ENCODE measurements at regions not wholly inside any gene's neighbourhood (a gene's known extent, or its start where the extent isn't known, plus 50 kb on each side); places are given as distances from the start of the nearest gene placed in this dataset.
"Not testable (repeated sequence)": the region's sequence is repeated elsewhere in the genome, so short reads cannot be mapped to it uniquely, and the experiment has no call there.

DNA sequence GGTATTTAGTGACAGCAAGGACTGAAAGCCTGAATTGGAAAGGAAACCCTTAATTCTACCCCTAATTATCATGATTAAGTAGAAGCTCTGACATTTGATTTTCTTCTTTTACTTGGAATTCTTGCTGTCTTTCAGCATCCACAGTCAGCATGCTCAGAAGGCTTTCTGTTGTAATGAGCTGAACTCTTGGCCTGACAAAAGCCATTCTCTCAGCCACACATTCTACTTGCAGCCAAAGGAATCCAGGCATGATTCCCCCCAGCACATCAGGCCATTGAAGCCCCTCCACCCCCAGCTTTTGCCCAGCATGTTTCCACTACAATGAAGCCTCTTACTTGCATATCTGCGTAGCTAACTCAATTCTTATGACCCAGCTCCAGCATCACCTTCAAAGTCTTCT, 94.3 kb upstream of the FRMD4A start:
- DNase-seq (ENCODE audit: low read depth in 3 of 3) = no peak

DNA sequence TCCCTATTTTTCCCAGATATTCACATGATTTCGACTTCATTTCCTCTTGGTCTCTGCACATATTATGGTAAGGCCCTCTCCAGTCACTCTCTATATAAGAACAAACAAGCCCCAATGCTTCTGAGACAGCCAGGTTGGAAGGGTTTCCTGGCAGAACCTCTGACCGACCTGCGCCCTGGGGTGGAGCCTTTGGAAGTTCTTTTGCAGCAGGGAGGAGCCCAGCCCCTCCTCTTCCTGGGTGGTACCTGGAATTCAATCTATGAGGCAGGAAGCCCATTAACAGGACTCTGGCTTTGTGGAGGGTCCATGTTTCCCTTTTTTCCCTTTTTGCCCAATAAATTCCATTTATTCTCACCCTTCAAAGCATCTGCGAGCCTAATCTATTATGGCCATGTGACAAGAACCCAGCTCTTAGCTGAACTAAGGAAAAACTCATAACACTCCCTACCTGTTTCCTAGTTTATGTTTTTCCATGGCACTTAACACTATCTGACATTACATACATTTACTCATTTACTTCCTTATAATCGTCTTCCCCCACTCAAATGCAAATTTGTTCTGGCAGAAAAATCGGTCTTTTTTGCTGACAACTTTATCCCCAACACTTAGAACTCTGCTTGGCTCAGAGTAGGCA, 92.5 kb upstream of the FRMD4A start:
- DNase-seq (ENCODE audit: low read depth in 3 of 3) = no peak

DNA sequence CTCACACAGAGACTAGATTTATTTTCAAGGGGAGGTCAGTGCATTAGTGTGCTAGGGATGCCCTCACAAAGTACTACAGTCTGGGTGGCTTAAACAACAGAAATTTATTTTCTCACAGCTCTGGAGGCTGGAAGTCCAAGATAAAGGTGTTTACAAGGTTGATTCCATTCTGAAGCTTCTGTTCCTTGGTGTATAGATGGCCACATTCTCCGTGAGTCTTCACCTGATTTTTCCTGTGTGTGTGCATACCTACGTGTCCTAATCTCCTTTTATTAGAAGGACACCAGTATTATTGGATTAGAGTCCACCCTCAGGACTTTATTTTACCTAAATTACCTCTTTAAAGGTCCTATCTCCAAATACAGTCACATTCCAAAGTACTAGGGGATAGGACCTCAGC, 91.7 kb upstream of the FRMD4A start:
- DNase-seq (ENCODE audit: low read depth in 3 of 3) = no peak

DNA sequence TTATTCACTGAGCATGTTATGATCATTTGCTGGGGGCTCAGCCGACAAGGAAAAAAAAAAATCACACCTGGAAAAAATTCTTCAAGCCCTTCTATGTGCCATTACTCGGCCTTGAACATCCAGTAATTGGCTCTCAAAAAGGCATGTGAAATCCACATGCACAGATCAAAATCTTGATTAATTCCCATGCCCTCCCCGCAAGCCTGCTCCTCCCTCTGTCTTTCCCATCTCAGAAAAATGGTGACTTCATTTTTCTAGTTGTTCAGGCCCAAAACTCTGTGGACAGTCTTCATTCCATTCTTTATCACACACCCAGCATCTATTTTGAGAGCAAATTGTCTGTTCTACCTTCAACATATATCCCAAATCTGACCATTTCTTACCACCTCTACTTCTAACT, 91.2 kb upstream of the FRMD4A start:
- no peak for DNase-seq (ENCODE audit: low read depth in 3 of 3)

DNA sequence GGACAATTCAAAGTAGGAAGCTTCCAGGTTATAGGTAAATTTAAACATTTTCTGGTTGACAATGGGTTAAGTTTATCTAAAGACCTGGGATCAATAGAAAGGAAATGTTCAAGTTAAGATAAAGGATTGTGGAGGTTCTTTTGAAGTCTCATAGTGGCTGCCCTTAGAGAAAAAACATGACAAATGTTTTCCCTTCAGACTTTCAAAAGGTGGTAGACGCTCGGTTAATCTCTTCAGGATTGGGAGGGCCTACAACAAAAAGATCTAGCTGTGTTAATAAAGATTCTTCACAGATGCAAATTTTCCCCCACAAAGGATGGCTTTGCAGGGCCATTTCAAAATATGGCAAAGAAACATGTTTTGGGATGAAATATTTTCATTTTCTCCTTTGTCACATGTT, 86.6 kb upstream of the FRMD4A start:
- not testable (repeated sequence) for DNase-seq (ENCODE audit: low read depth in 3 of 3)

DNA sequence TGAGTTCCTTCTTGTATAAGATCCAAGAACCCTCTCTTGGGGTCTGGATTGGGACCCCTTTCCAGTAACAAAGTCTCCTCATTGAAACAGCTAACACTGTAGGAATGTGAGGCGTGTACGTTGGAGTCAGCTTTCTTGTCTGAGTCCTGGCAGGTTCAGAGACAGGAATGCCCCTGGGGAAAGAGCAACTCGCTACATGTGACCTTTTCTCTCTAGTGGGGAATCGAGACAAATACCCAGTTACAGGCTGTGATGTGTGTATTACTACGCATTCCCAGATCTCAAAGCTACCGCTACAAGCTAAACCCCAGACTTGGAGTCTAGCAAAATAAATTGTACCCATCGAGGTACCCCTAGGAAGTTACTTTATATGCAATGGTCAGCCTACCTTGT, 85.6 kb upstream of the FRMD4A start:
- no peak for DNase-seq (ENCODE audit: low read depth in 3 of 3)

DNA sequence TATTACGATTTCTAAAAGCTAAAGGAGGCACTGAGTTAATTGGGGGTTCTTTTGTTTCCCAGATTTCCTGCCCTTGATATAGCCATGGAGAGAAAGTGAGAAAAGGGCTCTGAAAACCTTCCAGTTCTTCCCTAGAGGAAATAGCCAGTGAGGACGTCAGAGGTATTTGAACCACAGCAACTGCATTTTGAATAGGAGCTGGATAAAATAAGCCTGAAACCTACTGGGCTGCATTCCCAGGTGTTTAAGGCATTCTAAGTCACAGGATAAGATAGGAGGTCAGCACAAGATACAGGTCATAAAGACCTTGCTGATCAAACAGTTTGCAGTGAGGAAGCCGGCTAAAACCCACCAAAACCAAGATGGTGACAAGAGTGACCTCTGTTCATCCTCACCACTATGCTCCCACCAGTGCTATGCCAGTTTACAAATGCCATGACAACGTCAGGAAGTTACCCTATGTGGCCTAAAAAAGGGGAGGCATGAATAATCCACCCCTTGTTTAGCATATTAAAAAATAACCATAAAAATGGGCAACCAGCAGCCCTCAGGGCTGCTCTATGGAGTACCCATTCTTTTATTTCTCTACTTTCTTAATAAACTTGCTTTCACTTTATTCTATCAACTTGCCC, 85.1 kb upstream of the FRMD4A start:
- DNase-seq (ENCODE audit: low read depth in 3 of 3) = no peak

DNA sequence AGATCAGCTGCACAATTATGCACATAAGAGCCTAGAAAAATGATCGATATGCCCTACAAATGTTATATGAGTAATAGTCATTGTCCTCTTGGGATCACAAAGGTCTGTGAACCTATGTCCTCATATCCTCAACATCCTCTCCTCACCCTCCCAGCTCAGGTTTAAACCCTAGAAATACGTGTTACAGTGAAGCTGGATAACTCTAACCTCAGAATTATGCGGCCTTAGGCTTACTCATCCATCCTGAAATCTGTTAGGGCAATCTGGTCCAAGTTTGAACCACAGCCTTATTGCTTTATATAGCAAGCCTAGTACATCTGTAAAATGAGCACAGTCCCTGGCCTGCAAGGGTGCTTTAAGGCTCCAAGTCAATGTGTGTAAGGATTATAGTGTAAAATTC, 84.2 kb upstream of the FRMD4A start:
- DNase-seq (ENCODE audit: low read depth in 3 of 3) = no peak

DNA sequence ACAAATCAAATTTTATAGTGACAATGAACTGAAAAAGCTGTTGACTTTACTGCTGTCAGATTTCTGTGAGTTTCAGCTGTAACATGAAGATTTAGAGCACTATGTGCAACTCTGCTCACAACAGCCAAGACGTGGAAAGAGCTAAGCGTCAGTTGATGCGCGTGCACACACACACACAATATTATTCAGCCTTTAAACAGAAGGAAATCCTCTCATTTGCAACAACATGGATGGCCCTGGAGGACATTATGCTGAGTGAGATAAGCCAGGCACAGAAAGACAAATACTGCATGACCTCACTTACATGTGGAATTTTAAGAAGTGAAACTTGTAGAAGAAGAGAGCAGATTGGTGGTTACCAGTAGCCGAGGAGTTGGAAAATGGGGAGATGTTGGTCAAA, 82.8 kb upstream of the FRMD4A start:
- no peak for DNase-seq (ENCODE audit: low read depth in 3 of 3)

DNA sequence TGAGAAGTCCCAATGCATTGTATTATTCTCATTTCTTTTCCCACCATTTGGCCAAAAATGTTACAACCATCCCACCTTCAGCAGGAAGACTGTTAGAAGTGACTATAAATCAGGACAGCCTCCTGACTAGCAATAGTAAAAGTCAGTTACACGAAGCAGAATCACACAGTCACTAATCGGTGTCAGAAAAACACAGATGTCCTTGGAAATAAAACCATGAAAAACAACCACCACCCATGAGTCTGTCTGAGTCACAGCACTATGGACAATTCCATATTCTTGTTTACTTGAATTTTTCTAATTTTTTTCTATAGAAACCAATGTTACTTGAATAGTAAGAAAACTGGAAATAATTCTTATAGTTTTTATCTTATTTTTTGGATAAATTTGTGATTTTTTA, 81.9 kb upstream of the FRMD4A start:
- DNase-seq (ENCODE audit: low read depth in 3 of 3) = no peak

DNA sequence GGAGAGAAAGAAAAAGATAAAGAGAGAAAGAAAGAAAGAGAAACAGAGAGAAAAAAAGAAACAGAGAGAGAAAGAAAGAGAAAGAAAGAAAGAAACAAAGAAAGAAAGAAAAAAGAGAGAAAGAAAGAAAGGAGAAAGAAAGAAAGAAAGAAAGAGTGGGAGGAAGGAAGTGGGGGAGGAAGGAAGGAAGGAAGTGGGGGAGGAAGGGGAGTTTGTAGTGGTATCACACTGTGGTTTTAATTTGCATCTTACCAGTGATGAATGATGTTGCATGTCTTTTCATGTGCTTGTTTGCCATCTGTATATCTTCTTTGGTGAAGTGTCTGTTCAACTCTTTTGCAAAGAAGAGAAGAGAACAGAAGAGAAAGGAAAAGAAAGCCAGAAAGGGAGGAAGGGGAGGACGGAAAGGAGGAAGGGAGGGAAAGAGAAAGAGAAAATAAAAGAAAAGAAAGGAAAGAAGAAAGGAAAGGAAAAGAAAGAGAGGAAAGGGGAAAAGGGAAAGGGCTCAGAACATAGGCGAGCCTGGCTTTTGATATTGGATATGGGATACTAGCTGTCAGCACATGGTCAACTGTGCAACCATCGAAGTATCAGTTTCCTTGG, 79.2 kb upstream of the FRMD4A start:
- DNase-seq (ENCODE audit: low read depth in 3 of 3) = no peak

DNA sequence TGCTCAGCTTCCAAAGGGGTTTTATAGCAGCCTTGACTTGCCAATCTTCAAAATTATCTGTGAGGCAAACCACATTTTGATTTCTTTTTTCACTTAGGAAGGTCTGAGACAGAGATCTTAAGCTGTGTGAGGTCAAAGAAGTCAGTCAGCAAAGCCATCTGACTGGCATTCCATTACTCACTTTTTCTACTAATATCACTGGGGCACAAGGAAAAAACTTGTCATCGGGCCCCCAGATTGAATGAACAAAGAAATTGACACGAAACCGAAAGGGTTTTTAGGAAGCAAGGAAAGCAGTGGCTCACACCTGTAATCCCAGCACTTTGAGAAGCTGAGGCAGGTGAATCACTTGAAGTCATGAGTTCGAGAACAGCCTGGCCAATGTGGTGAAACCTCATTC, 78.5 kb upstream of the FRMD4A start:
- peak; percentile 42 to 48 (median 42) for DNase-seq (ENCODE audit: low read depth in 3 of 3)

DNA sequence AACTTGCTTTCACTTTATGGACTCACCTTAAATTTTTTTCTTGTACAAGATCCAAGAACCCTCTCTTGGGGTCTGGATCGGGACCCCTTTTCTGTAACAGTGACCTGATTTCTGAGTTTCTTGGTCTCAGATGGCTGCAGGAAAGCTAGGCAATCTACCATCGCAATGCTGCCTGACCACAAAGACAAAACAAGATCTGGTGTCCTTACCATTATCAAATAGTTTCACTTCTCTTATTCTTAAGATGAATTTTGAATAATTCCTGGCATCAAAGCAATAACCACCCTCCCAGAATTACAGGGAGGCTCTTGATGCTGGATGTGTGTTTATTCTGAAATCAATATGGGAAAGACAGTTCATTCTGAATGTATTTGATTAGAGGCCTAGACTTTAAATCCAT, 77.4 kb upstream of the FRMD4A start:
- DNase-seq (ENCODE audit: low read depth in 3 of 3) = no peak

DNA sequence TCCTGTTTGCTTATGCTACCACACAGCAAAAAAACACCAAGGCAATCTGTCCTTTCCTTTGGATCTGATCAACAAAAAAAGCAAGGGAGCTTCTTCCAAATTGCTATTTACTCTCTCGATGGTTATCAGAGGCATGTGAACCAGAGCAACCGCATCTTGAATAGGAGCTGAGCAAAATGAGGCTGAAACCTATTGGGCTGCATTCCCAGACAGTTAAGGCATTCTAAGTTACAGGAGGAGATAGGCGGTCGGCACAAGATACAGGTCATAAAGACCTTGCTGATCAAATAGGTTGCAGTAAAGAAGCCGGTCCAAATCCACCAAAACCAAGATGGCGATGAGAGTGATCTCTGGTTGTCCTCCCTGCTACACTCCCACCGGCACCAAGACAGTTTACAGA, 76.8 kb upstream of the FRMD4A start:
- no peak for DNase-seq (ENCODE audit: low read depth in 3 of 3)

DNA sequence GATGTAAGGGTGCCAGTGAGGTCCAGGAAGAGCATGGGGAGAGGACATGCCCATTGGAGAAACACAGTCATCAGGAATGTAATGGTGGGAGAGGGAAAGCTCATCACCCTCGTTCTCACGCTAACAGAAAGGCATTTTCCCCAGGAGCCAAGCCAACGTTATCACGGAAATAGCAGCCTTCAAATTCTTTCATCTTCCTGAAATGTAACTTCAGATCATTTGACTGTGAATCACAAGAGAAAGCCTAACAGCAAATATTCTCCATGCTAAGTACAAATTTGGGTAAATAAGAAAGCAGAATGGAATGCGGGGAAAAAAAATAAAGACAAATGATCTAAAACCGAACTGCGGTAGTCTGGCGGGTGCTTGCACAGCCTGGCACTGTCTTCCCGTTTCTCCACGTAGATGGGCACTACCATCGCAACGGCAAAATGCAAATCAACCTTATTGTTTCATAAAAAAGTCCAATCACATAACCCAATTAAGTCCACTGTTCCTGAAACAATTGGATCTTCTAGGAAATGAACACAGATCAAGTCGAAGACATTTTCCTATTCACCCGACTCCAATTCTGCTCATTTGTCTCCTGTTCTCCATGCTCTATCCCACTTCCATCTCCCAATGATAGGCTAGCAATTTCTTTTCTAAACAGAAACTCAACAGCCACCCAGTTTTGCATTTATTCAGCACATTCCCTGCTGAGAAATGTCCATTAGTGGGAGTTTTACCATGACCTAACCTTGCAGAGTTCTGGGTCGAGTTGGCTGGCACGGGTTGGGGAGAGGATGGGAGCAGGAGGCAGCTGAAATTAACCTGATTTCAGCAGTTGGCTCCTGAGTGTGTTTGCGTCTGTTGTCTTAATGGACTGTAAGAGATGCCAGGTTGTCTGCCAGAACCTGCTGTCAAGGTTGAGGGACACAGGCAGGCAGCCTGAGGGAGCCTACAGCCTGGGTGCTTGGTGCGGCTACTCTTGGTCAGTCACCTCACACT, 74.6 kb upstream of the FRMD4A start:
- DNase-seq (ENCODE audit: low read depth in 3 of 3) = no peak

DNA sequence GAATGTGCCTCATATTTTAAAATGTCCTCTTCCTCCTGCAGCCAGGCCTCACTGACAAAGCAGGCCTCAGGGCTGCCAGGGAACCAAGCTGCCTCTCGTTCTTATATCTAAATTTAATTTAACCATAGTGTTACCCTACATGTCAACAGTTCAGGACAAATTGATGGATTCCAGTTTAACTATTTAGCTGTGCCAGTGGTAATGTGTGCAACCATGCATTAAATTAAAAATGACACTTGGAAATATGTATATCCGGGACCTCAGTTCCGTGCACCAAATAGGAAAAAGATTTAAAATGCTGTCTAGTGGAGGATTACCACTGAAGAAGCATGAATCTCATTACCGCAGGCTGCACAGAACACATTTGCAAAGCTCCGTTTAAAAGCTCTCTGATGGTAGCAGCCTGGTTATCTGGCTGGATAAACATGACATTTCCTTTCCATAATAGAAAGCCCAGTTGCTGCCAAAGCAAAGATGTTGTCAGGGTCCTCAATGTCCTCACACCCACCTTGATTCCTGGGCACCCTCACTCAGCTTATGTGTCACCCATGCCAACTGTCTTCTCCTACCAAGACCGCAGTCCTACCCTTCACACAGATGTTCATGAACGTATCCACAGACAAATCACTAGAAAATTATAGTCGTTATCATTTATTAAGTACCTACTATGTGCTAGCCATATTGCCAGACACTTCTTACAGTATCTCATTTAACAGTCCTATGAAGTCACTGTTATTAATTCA, 73.3 kb upstream of the FRMD4A start:
- DNase-seq (ENCODE audit: low read depth in 3 of 3) = no peak

DNA sequence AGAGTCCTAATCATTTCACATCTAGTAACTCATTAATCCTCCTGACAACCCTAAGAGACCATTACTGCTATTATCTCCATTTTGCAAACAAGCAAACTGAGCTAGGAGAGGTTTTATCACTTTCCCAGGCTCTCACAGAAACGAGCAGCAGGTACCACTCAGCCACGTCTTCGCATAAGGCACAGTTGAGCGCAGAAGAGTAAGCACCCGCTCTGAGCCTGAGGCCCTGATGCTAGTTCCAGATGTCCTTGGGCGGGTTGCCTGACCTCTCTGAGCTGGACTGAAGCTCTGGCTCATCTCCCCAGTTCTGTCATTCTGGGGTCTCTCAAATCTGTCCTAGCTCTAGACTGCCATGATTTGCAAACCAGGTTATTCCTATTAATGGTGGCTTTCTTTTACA, 72.6 kb upstream of the FRMD4A start:
- DNase-seq (ENCODE audit: low read depth in 3 of 3) = no peak

DNA sequence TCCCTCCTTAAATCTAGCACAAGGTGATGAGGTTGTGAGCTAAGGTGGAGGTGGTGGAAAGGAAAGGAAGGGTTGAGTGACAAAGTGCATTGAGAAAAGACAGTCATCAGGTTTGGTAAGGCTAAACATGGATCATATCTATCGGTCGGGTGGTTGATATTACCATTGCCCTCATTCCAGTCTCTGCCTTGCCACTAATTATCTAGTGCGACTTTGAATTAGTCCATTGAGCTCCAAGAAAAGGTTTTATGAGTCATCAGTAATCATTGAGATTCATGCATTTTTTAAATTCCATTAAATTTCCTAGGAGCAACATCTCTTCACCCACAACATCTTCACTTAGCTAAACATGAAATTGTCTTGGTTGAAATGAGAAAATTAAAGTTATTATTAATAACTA, 68.9 kb upstream of the FRMD4A start:
- DNase-seq (ENCODE audit: low read depth in 3 of 3) = no peak

DNA sequence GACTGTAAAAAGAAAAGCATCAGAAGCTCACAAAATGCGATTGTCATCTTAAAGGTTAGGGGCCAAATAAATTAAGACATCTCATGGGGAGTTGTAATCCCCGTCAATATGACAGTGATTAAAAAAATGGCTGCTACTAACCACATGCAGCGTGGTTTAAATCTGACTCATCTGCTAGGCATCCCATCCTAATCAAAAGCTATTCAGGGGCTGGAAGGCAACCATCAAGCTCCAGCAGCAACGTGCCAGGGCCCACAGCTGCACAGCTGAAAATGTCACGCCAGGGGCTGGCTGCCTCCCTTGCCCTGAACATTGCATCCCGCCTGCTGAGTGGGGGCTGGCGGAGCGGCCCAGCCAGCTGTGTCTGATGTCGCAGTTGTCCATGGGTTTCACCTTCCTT, 66.3 kb upstream of the FRMD4A start:
- no peak for DNase-seq (ENCODE audit: low read depth in 3 of 3)

DNA sequence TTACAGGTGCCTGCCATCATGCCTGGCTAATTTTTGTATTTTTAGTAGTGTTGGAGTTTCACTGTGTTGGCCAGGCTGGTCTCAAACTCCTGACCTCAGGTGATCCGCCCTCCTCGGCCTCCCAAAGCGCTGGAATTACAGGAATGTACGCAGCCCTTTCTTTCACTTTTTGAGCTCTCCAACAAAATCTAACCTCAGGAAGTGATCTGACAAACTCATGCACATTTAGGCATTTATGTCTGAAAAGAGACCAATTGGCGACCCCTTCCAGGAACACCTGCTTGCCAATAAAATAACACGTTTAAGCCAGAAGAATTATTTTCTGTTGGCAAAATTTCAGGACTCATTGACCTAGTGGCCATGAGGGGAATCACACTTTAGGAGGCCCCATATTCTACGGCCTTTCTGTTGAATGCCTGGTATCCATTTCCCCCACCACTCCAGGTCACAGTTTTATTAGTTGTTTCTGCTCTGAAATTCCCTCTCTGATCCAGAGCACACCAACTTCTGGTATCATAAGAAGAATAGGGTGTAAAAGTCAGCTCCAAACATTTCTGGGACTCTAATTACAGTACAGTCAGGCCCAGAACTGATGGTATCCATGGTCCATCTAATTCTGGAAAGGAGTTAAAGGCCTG, 65.8 kb upstream of the FRMD4A start:
- no peak for DNase-seq (ENCODE audit: low read depth in 3 of 3)

DNA sequence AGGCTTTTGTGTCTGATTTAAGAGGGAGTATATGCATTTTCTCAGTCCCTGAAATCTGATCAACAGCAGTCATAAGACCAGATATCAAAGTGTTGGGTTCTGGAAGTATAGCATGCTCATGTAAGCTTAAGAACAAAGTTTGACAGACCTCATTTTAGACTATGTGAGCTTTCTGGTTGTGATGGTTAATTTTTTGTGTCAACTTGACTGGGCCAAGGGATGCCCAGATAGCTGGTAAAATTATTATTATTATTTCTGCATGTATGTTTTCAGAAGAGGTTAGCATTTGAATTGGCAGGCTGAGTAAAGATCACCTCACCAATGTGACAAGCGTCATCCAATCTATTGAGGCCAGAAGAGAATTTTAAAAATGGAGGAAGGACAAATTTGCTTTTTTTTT, 63.5 kb upstream of the FRMD4A start:
- DNase-seq (ENCODE audit: low read depth in 3 of 3) = no peak
